ENCODE measurements at regions not wholly inside any gene's neighbourhood (a gene's known extent, or its start where the extent isn't known, plus 50 kb on each side); places are given as distances from the start of the nearest gene placed in this dataset.

DNA sequence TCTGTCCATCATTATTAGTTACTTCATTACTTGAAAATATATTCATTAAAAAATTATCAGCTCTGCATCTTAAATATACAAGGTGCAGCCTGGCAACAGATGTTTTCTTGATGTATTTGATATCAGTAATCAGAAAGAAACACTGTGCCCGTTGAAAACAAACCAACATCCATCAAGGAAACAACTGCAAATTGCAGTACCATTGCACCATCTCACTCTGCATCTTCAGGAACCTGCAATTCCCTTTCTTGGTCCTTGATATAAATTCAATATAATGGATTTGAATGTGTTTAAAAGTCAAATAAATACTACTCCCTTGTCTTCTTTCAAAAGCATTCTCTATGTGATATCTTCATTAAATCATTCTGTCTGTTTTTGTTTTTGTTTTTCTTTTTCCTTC is 1131.2 kb downstream of the FAM181B start:
- no peak for ATAC-seq
- TF ChIP-seq SNAI2 (CRISPR knock-in tag; IDR thresholded peaks at IDR 0.05): no peak
- TF ChIP-seq OSR1 (CRISPR knock-in tag; IDR thresholded peaks at IDR 0.05): no peak
- TF ChIP-seq, protein P1, sequence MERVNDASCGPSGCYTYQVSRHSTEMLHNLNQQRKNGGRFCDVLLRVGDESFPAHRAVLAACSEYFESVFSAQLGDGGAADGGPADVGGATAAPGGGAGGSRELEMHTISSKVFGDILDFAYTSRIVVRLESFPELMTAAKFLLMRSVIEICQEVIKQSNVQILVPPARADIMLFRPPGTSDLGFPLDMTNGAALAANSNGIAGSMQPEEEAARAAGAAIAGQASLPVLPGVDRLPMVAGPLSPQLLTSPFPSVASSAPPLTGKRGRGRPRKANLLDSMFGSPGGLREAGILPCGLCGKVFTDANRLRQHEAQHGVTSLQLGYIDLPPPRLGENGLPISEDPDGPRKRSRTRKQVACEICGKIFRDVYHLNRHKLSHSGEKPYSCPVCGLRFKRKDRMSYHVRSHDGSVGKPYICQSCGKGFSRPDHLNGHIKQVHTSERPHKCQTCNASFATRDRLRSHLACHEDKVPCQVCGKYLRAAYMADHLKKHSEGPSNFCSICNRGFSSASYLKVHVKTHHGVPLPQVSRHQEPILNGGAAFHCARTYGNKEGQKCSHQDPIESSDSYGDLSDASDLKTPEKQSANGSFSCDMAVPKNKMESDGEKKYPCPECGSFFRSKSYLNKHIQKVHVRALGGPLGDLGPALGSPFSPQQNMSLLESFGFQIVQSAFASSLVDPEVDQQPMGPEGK (CRISPR knock-in tag; IDR thresholded peaks at IDR 0.05; ENCODE audit: borderline replicate concordance): no peak
- no peak for TF ChIP-seq ZNF70 (CRISPR knock-in tag; IDR thresholded peaks at IDR 0.05)
- no peak for TF ChIP-seq ESRRG (CRISPR knock-in tag; IDR thresholded peaks at IDR 0.05)
- no peak for TF ChIP-seq PPARA (CRISPR knock-in tag; IDR thresholded peaks at IDR 0.05; ENCODE audit: borderline replicate concordance)
- no peak for TF ChIP-seq ZNF565 (CRISPR knock-in tag; conservative IDR thresholded peaks at IDR 0.05; ENCODE audit: low read depth)
- TF ChIP-seq CSDC2 (CRISPR knock-in tag; IDR thresholded peaks at IDR 0.05): no peak
- TF ChIP-seq, protein P2, sequence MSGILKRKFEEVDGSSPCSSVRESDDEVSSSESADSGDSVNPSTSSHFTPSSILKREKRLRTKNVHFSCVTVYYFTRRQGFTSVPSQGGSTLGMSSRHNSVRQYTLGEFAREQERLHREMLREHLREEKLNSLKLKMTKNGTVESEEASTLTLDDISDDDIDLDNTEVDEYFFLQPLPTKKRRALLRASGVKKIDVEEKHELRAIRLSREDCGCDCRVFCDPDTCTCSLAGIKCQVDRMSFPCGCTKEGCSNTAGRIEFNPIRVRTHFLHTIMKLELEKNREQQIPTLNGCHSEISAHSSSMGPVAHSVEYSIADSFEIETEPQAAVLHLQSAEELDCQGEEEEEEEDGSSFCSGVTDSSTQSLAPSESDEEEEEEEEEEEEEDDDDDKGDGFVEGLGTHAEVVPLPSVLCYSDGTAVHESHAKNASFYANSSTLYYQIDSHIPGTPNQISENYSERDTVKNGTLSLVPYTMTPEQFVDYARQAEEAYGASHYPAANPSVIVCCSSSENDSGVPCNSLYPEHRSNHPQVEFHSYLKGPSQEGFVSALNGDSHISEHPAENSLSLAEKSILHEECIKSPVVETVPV (CRISPR knock-in tag; IDR thresholded peaks at IDR 0.05): no peak
- no peak for TF ChIP-seq BACH2 (CRISPR knock-in tag; IDR thresholded peaks at IDR 0.05; ENCODE audit: borderline replicate concordance)

DNA sequence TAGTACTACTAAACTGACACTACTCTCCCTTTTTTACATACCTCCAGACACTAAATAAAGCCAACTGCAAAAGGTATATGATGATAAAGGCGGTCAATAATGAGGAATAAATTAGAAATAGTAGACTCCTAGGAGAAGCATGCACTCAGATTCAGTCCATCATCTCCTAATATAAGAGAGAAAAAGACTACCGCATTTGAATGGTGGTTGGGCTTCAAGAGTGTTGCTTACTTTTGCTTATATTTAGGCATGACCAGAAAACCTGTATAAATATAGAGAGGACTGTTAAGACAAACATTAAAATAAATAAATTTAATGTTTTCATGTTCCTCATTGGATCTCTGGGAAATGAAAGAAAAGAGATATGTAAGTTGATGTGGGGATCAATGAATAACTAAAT is 1137.0 kb downstream of the FAM181B start:
- no peak for ATAC-seq
- TF ChIP-seq ZC3H10 (CRISPR knock-in tag; IDR thresholded peaks at IDR 0.05): no peak
- TF ChIP-seq, protein P3, sequence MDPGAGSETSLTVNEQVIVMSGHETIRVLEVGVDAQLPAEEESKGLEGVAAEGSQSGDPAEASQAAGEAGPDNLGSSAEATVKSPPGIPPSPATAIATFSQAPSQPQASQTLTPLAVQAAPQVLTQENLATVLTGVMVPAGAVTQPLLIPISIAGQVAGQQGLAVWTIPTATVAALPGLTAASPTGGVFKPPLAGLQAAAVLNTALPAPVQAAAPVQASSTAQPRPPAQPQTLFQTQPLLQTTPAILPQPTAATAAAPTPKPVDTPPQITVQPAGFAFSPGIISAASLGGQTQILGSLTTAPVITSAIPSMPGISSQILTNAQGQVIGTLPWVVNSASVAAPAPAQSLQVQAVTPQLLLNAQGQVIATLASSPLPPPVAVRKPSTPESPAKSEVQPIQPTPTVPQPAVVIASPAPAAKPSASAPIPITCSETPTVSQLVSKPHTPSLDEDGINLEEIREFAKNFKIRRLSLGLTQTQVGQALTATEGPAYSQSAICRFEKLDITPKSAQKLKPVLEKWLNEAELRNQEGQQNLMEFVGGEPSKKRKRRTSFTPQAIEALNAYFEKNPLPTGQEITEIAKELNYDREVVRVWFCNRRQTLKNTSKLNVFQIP (CRISPR knock-in tag; IDR thresholded peaks at IDR 0.05; ENCODE audit: borderline replicate concordance, low read depth): no peak
- no peak for TF ChIP-seq RARB (CRISPR knock-in tag; IDR thresholded peaks at IDR 0.05)
- TF ChIP-seq, protein P4, sequence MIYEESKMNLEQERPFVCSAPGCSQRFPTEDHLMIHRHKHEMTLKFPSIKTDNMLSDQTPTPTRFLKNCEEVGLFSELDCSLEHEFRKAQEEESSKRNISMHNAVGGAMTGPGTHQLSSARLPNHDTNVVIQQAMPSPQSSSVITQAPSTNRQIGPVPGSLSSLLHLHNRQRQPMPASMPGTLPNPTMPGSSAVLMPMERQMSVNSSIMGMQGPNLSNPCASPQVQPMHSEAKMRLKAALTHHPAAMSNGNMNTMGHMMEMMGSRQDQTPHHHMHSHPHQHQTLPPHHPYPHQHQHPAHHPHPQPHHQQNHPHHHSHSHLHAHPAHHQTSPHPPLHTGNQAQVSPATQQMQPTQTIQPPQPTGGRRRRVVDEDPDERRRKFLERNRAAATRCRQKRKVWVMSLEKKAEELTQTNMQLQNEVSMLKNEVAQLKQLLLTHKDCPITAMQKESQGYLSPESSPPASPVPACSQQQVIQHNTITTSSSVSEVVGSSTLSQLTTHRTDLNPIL (CRISPR knock-in tag; IDR thresholded peaks at IDR 0.05; ENCODE audit: low read depth): no peak
- TF ChIP-seq GLIS3 (CRISPR knock-in tag; IDR thresholded peaks at IDR 0.05): no peak
- TF ChIP-seq BACH2 (CRISPR knock-in tag; IDR thresholded peaks at IDR 0.05; ENCODE audit: borderline replicate concordance): no peak
- no peak for TF ChIP-seq ARNTL (CRISPR knock-in tag; IDR thresholded peaks at IDR 0.05; ENCODE audit: borderline replicate concordance, low read depth)
- no peak for TF ChIP-seq ZFP30 (CRISPR knock-in tag; IDR thresholded peaks at IDR 0.05)
- no peak for TF ChIP-seq ISL1 (CRISPR knock-in tag; IDR thresholded peaks at IDR 0.05)
- no peak for TF ChIP-seq TCF4 (CRISPR knock-in tag; IDR thresholded peaks at IDR 0.05; ENCODE audit: borderline replicate concordance)
- TF ChIP-seq ZNF565 (CRISPR knock-in tag; conservative IDR thresholded peaks at IDR 0.05; ENCODE audit: low read depth): no peak
- TF ChIP-seq ESRRG (CRISPR knock-in tag; IDR thresholded peaks at IDR 0.05): no peak
- TF ChIP-seq, protein P1 (CRISPR knock-in tag; IDR thresholded peaks at IDR 0.05; ENCODE audit: borderline replicate concordance): no peak
- TF ChIP-seq ZFP3 (CRISPR knock-in tag; IDR thresholded peaks at IDR 0.05): no peak
- no peak for TF ChIP-seq SNAI2 (CRISPR knock-in tag; IDR thresholded peaks at IDR 0.05)
- TF ChIP-seq TOX (CRISPR knock-in tag; IDR thresholded peaks at IDR 0.05; ENCODE audit: borderline replicate concordance): no peak
- TF ChIP-seq PPARA (CRISPR knock-in tag; IDR thresholded peaks at IDR 0.05; ENCODE audit: borderline replicate concordance): no peak
- no peak for TF ChIP-seq CSDC2 (CRISPR knock-in tag; IDR thresholded peaks at IDR 0.05)

DNA sequence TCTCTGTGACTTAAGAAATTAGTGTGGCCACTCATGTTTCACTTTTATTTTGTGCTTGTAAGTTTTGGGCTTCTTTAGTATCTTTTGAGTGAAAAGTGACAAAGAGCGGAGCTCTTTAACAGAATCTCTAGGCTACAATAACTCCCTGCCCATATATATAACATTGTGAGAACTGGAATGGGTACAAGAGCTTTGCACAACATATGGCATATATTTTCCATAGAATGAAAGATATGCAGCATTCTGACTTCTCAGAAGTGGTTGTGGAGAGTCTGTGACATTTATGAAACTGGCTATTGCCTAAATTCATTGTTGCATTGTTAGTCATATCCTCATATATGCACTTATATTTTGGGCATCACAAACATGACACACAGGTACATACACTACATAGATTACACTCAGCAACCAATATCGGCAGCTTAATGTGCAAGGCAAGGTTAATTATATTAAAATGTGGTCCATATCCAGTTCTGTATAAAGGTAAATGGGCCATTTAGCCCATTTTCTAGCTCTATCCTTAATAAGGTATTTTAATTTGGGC is 1148.2 kb downstream of the FAM181B start:
- ATAC-seq: no peak
- TF ChIP-seq BACH2 (CRISPR knock-in tag; IDR thresholded peaks at IDR 0.05; ENCODE audit: borderline replicate concordance) (no peak), ZC3H10 (CRISPR knock-in tag; IDR thresholded peaks at IDR 0.05) (no peak), PPARA (CRISPR knock-in tag; IDR thresholded peaks at IDR 0.05; ENCODE audit: borderline replicate concordance) (no peak), ARNTL (CRISPR knock-in tag; IDR thresholded peaks at IDR 0.05; ENCODE audit: borderline replicate concordance, low read depth) (no peak), GLIS3 (CRISPR knock-in tag; IDR thresholded peaks at IDR 0.05) (no peak), TOX (CRISPR knock-in tag; IDR thresholded peaks at IDR 0.05; ENCODE audit: borderline replicate concordance) (no peak), ZFP30 (CRISPR knock-in tag; IDR thresholded peaks at IDR 0.05) (no peak), OSR1 (CRISPR knock-in tag; IDR thresholded peaks at IDR 0.05) (no peak), CSDC2 (CRISPR knock-in tag; IDR thresholded peaks at IDR 0.05) (no peak)
- TF ChIP-seq, protein P2 (CRISPR knock-in tag; IDR thresholded peaks at IDR 0.05): no peak
- TF ChIP-seq, protein P5, sequence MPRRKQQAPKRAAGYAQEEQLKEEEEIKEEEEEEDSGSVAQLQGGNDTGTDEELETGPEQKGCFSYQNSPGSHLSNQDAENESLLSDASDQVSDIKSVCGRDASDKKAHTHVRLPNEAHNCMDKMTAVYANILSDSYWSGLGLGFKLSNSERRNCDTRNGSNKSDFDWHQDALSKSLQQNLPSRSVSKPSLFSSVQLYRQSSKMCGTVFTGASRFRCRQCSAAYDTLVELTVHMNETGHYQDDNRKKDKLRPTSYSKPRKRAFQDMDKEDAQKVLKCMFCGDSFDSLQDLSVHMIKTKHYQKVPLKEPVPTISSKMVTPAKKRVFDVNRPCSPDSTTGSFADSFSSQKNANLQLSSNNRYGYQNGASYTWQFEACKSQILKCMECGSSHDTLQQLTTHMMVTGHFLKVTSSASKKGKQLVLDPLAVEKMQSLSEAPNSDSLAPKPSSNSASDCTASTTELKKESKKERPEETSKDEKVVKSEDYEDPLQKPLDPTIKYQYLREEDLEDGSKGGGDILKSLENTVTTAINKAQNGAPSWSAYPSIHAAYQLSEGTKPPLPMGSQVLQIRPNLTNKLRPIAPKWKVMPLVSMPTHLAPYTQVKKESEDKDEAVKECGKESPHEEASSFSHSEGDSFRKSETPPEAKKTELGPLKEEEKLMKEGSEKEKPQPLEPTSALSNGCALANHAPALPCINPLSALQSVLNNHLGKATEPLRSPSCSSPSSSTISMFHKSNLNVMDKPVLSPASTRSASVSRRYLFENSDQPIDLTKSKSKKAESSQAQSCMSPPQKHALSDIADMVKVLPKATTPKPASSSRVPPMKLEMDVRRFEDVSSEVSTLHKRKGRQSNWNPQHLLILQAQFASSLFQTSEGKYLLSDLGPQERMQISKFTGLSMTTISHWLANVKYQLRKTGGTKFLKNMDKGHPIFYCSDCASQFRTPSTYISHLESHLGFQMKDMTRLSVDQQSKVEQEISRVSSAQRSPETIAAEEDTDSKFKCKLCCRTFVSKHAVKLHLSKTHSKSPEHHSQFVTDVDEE (CRISPR knock-in tag; IDR thresholded peaks at IDR 0.05): no peak
- TF ChIP-seq, protein P4 (CRISPR knock-in tag; IDR thresholded peaks at IDR 0.05; ENCODE audit: low read depth): no peak

All from SK-N-SH treated with all-trans-retinoic acid at 6 μM for 48 hours (cell line).